Ammon's horn (tissue), 1 donor: ENCODE measurements at regions not wholly inside any gene's neighbourhood (a gene's known extent, or its start where the extent isn't known, plus 50 kb on each side); places are given as distances from the start of the nearest gene placed in this dataset.
A peak's percentile ranks its signal among the peaks of the same experiment; 100 is the strongest.
"Not testable (repeated sequence)": the region's sequence is repeated elsewhere in the genome, so short reads cannot be mapped to it uniquely, and the experiment has no call there.

Source experiments
- DNase-seq: peaks from one replicate; pipeline ENCODE4 v3.0.0-alpha.2; 2016; ENCODE audit warnings: low spot score

DNA sequence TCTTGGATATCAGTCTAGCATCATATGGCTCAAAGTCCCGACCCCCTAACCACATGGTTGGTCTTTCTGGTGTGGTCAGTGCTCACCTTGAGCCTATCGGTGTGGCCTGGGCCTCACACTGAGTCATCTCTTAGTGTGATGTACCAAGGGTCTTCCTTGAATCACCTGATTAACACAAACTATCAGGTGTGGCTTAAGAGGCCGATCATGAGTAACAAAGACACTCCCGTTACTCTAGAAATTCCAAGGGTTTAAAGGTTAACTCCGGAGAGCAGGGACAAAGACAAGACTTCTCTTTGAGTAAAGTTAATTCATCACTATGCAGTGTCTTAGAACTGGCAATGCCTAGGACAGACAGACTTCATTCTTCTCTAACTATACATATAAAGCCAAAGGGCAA is 52.3 kb upstream of the ARMC3 start:
- DNase-seq: no peak

DNA sequence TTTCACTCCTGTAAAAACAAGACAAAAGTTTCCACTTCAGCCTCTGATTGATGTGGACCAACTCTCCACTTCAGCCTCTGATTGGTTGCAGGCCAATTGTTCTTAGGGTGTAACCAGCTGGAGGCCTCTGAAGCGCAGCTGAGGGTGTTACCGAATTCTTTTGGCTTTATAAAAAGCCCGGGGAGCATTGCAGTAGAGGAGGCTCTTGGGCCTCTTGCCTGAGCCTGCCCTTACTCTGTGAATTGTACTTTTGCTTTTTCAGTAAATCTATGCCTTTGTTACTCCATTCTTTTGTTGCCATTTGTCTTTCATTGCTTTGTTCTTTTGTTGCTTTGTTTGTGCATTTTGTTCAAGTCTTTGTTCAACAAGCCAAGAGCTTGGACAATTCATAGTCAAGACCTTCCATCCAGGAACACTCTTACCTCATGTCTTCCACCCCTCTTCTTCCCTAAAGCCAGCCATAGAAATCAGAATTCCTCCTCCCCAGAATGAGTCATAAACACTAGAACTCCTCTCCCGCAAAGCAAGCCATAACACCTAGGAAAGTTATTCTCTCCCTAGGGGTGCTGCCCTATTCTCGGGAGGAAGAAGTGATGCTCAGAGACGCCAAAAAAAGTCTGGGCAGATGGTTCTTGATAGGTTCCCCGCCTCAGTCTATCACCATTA is 53.5 kb upstream of the ARMC3 start:
- DNase-seq: peak; percentile 67

DNA sequence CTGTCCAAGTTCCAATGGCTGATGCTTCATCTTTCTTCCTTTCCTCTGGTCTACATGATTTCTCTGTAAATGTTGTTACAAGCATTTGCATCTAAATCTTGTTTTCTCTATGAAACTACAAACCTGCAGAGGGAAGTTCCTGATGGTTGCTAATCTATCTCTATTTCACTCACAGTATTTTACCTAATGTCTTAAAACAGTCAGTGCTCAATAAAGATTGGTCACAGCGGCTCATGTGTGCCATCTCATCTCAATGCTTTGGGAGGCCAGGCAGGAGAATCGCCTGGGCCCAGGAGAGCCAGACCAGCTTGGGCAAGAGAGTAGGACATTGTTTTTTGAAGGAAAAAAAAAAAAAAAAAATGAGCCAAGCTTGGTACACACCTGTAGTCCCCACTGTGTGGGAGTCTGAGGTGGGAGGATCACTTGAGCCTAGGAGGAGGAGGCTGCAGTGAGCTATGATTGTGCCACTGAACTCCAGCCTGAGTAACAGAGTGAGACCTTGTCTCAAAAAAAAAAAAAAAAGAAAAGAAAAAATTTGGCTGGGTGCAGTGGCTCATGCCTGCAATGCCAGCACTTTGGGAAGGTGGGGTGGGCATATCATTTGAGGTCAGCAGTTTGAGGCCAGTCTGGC is 71.3 kb upstream of the ARMC3 start:
- no peak for DNase-seq

DNA sequence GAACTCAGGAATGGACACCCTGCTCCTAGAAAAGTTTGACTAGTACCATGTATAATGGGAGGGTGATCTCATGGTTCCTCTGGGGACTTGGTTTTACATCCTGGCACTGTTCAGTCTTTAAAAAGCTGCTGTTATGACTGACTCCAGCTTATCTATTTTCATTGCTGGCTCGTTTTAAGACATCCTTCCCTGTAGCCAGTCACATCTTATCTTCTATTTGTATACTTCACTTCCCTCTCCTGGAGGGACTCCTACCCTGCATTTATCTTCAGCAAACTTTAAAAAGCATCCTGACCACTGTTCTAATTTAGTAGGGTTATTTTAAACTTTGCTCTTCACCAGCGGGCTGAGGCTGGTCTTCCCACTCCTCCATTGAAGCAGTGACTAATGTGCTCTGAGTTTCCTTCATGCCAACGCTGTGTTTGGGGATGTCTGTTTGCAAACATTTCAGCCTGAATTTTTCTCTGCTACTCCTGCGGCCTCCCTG is 72.9 kb upstream of the ARMC3 start:
- DNase-seq: no peak

GRCh38 chr10:22853906-22854447 is 73.9 kb upstream of the ARMC3 start:
- no peak for DNase-seq

DNA sequence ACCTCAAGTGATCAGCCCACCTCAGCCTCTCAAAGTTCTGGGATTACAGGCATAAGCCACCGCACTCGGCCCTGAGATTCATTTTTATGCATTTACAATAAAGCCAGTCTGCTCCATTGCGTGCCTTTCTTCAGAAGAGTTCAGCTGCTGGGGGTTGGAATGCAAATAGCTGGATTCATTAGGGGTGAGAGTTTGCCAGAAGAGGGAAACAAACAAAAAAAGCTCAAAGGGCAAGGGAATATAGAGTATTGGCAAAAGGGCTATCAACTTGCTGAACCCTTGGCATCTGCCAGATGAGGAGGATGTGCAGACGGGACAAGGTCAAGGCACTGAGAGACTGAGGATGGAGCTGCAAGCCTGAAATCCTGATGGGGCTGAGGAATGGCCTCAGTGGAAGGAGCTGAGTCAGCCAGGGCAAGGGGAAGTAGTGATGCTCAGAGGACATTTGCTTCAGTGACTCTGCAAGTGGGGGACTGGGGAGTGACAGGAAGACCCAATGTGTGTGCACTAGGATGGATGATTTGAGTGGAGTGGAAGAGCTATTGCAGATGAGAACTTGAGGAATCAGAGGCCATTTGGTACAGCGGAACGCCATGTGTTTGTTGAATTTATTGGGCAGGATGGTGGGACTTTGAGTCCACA is 75.0 kb upstream of the ARMC3 start:
- no peak for DNase-seq

- no peak for DNase-seq
These were observed 76.0 kb upstream of the ARMC3 start for GRCh38 chr10:22851865-22852239.

DNA sequence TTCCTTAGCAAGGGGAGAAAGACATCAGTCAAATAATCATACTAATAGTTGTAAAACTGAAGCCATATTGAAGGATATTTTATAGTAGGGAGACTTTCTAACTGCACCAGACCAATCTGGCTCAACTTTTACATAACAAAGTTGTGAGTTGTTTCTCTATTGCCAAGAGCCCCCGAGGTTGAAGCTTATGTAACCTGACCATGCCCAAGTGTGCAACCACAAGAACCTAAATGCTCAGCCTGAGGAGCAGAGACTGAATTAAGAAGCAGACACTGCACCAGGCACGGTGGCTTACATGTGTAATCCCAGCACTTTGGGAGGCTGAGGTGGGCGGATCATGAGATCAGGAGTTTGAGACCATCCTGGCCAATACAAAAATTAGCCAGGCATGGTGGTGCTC is 77.3 kb upstream of the ARMC3 start:
- DNase-seq: no peak

- DNase-seq: peak; percentile 98
These were observed 78.6 kb upstream of the ARMC3 start for GRCh38 chr10:22849077-22849805.

DNA sequence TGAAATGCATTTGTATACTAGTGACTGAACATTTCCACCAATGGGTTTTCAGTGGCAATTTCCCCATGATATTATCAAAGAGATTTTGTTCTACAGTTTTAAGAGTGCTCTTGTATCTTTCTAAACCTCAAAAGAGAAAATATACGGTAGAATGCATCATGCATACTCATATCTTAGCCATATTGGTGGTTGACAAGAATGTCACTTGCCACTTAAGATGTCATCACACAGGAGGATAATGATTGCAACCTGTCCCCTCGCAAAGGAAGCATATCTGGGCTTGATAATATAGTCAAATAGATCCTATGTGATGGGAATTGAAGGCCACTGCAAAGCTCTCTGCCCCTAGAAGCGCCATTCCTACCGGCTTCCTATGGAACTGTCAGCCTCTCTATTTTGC is 79.3 kb upstream of the ARMC3 start:
- no peak for DNase-seq

DNA sequence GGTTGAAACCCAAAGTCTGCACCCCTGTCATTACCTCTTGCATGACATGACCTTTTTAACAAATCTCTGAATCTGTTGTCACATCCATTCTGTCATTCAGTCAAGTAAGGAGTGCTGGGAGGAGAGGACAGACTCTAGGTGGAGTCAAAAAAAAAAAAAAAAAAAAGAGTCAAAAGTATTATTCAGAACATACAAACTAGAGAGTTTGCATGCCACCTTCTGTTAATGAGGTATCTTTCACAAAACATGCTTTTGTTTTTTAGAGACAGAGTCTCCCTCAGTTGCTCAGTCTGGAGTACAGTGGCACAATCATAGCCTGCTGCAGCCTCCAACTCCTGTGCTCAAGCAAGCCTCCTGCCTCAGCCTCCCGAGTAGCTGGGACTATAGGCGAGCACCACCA is 81.6 kb upstream of the ARMC3 start:
- DNase-seq: no peak

- no peak for DNase-seq
These were observed 88.2 kb upstream of the ARMC3 start for GRCh38 chr10:22839639-22840038.

GRCh38 chr10:22837771-22838170 is 90.1 kb upstream of the ARMC3 start:
- no peak for DNase-seq

GRCh38 chr10:22837351-22837750 is 90.5 kb upstream of the ARMC3 start:
- DNase-seq: no peak

- no peak for DNase-seq
These were observed 93.4 kb upstream of the ARMC3 start for GRCh38 chr10:22834471-22834870.

GRCh38 chr10:22833781-22834180 is 94.1 kb upstream of the ARMC3 start:
- peak; percentile 41 for DNase-seq

DNA sequence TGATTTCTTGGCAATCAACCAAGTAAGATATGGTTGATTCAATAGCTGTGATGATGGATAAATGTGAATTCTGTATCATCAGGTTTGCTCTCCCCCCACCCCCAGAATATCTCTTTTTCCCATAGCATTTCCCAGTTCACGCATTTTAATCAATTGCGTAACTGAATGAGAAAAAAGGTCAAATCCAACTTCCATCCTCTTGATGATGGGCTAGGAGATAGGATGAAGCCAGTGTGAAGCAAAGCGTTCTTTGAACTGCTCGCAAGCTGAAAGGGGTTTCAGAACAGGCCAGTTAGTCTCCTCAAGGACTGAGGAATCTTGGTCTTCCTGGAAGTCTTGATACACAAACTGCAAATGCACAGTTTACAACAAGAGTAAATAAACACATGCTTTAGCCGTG is 94.5 kb upstream of the ARMC3 start:
- DNase-seq: no peak

DNA sequence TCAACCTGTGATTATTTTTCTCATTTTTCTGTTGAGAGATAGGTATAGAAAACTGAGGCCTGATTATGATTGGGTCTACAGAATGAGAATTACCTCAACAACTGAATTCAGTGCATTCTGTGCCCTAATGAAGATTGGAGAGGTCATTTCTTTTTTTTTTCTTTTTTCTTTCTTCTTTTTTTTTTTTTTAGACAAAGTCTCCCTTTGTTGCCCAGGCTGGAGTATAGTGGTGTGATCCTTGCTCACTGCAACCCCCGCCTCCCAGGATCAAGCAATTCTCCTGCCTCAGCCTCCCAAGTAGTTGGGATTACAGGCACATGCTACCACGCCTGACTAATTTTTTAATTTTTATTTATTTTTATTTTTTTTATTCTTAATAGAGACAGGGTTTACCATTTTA is 95.0 kb upstream of the ARMC3 start:
- no peak for DNase-seq

DNA sequence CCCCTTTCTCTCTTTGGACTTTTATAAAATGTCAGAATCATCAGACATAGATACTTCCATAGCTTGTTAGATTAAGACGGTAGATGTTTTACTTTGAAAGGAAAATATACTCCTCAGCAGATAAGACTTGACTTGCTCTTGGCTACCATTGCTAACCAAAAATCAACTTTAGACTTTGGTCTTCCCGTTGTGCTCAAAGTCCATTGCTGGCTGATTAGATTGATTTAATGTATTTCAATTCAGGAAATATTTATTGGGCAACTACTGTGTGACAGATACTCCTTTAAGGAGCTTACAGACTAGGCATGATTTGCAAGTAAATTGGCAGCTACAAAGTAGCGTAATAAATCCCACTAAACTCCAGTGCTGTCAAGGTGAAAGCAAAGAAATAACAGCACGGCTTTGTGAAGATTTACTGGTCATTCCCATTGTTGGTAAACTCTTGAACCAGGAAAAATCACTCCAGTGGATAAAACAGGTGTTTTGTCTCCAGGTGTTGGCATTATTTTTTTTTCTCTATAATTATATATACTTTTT is 95.7 kb upstream of the ARMC3 start:
- no peak for DNase-seq

DNA sequence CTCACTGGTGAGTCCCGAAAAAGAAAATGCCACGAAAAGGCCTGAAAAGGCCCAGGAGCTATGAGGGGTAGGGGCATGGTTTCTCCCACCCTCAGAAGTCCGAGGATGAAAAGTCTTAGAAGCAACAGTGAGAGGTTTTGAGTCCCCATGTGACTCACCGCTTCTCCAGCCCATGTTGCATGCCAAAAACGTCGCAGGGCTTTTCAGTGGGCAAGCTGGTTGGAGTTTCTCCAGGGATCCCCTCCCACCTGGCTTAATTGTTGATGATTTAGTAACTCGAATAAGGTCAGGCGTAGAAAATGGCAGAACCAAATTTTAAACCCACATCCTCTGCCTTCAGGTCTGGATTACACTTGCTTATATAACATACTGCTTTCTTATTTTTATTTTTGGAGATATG is 96.3 kb upstream of the ARMC3 start:
- no peak for DNase-seq

DNA sequence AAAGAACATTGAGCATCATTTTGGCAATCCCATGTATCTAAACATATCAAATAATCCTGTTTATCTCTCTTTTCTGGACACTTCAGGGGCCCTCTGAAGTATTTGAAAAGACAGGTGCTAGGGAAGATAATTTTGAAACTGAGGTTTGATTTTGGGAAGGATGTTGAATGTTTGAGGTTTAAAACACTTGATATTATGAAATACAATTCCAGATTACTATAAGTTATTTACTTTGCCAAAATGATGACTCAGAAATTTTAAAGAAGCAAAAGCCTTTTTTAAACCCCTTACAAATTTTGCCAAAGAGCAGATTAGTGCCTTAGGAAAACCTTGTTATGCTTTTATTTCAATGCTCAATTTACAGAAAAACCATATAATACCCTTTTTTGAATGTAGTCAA is 99.1 kb upstream of the ARMC3 start:
- DNase-seq: not testable (repeated sequence)

GRCh38 chr10:22825841-22826240 is 102.0 kb upstream of the ARMC3 start:
- peak; percentile 63 for DNase-seq
